A673 (cell line): ENCODE measurements at regions not wholly inside any gene's neighbourhood (a gene's known extent, or its start where the extent isn't known, plus 50 kb on each side); places are given as distances from the start of the nearest gene placed in this dataset.
"Not testable (repeated sequence)": the region's sequence is repeated elsewhere in the genome, so short reads cannot be mapped to it uniquely, and the experiment has no call there.

Experiments used
- BruUV-seq: library from RNA; stranded (reverse); fragments of 400-500 nt; replicated peaks from 2 replicates; lab custom pipeline; 2021; lab: Mats Ljungman, UMichigan
- CTCF ChIA-PET: fragments of 300-600 bp; sonication (Branson Sonifier 250); formaldehyde crosslinking; loops from one replicate; lab custom pipeline; 2022; ENCODE audit warnings: antibody characterized with exemption; lab: Charles Lee
- POLR2A ChIA-PET: fragments of 300-600 bp; sonication (Branson Sonifier 250); formaldehyde crosslinking; loops from one replicate; lab custom pipeline; 2022; ENCODE audit warnings: antibody characterized with exemption; ENCODE audit not compliant: low non-redundant PET; lab: Charles Lee
- DNase-seq: peaks from one replicate; pipeline ENCODE4 v3.0.0-alpha.2; 2015; ENCODE audit warnings: low spot score
- H3K27ac ChIP-seq: fragments of 200-600 bp; sonication (generic); 2 replicates; pipeline ENCODE4 v1.5.1; 2016; ENCODE audit warnings: mixed run types, low read depth, mild to moderate bottlenecking, mixed read lengths, antibody characterized with exemption, low read length; ENCODE audit not compliant: poor library complexity, severe bottlenecking
- H3K27me3 ChIP-seq: fragments of 200-600 bp; sonication (generic); replicated peaks from 2 replicates; pipeline ENCODE4 v1.6.1; 2017; ENCODE audit warnings: mixed run types, low read depth, mild to moderate bottlenecking, mixed read lengths, antibody characterized with exemption, low read length; ENCODE audit not compliant: insufficient read depth, poor library complexity
- H3K36me3 ChIP-seq: fragments of 200-600 bp; sonication (generic); 2 replicates; pipeline ENCODE4 v1.6.1; 2016; ENCODE audit warnings: mixed run types, mild to moderate bottlenecking, mixed read lengths, antibody characterized with exemption, low read length; ENCODE audit not compliant: insufficient read depth, poor library complexity, severe bottlenecking
- H3K4me1 ChIP-seq: fragments of 200-600 bp; sonication (generic); 2 replicates; pipeline ENCODE4 v1.6.1; 2017; ENCODE audit warnings: mixed run types, mild to moderate bottlenecking, mixed read lengths, antibody characterized with exemption, low read length; ENCODE audit not compliant: insufficient read depth, poor library complexity, severe bottlenecking
- H3K4me3 ChIP-seq: fragments of 200-600 bp; sonication (generic); 2 replicates; pipeline ENCODE4 v1.5.1; 2016; ENCODE audit warnings: low read depth, mixed run types, mild to moderate bottlenecking, mixed read lengths, low read length; ENCODE audit not compliant: poor library complexity, severe bottlenecking
- H3K9me3 ChIP-seq: fragments of 200-600 bp; sonication (generic); 2 replicates; pipeline ENCODE4 v1.6.1; 2016; ENCODE audit warnings: mixed run types, low read depth, mild to moderate bottlenecking, mixed read lengths, antibody characterized with exemption, low read length; ENCODE audit not compliant: poor library complexity, severe bottlenecking
- EZH2 ChIP-seq: fragments of 200-600 bp; sonication (generic); IDR thresholded peaks from 2 replicates; pipeline ENCODE4 v1.6.1; 2017; ENCODE audit warnings: borderline replicate concordance, low read depth, mild to moderate bottlenecking, mixed read lengths, antibody characterized with exemption, low read length; ENCODE audit not compliant: poor library complexity, severe bottlenecking
- intact Hi-C: fragments of 100-400 bp; cut with micrococcal nuclease; formaldehyde crosslinking; loops from one replicate; pipeline ENCODE4 v1.10.0; 2022; ENCODE audit not compliant: unreplicated experiment
- TF ChIP-seq, protein P1 (sequence below): fragments of 300-800, 200-600 bp; sonication (generic); conservative IDR thresholded peaks from 2 replicates; pipeline ENCODE4 v1.5.1; 2017; ENCODE audit warnings: low read depth, mild to moderate bottlenecking, antibody characterized with exemption, low read length, moderate library complexity, mixed read lengths

GRCh38 chr7:93711926-93712325 lies 137.4 kb upstream of the CALCR start:
- ChIA-PET CTCF (no interaction called here), POLR2A (no interaction called here)
- Histone ChIP-seq H3K4me1 (no peaks in the 10 kb centered on the region), H3K27me3 (peaks cover 5% of the 10 kb centered on the region), H3K27ac (no peak overlapping the region), H3K36me3 (no peaks in the 10 kb centered on the region), H3K9me3 (no peaks in the 10 kb centered on the region), H3K4me3 (no peak overlapping the region)
- BruUV-seq = no TSS peak
- intact Hi-C loops = loop anchor here (5.0 to 10.0 kb wide), 2 partner anchors 565 to 683 kb away; partner anchors contain the start of gene COL1A2
- DNase-seq = no peak
- TF ChIP-seq EZH2 = no peak
- TF ChIP-seq, protein P1, sequence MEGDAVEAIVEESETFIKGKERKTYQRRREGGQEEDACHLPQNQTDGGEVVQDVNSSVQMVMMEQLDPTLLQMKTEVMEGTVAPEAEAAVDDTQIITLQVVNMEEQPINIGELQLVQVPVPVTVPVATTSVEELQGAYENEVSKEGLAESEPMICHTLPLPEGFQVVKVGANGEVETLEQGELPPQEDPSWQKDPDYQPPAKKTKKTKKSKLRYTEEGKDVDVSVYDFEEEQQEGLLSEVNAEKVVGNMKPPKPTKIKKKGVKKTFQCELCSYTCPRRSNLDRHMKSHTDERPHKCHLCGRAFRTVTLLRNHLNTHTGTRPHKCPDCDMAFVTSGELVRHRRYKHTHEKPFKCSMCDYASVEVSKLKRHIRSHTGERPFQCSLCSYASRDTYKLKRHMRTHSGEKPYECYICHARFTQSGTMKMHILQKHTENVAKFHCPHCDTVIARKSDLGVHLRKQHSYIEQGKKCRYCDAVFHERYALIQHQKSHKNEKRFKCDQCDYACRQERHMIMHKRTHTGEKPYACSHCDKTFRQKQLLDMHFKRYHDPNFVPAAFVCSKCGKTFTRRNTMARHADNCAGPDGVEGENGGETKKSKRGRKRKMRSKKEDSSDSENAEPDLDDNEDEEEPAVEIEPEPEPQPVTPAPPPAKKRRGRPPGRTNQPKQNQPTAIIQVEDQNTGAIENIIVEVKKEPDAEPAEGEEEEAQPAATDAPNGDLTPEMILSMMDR = no peak

DNA sequence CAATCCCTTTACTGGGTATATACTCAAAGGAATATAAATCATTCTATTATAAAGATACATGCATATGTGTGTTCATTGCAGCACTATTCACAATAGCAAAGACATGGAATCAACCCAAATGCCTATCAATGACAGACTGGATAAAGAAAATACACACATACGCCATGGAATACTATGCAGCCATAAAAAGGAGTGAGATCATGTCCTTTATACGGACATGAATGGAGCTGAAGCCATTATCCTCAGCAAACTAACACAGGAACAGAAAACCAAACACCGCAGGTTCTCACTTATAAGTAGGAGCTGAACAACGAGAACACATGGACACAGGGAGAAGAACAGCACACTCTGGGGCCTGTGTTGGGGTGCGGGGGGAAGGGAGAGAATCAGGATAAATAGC lies 133.7 kb upstream of the CALCR start:
- H3K4me1 ChIP-seq, H3K4me3 ChIP-seq, H3K9me3 ChIP-seq, POLR2A ChIA-PET, H3K36me3 ChIP-seq, CTCF ChIA-PET, DNase-seq, H3K27ac ChIP-seq, BruUV-seq, intact Hi-C loops: not testable (repeated sequence)
- H3K27me3 ChIP-seq = peaks cover 11% of the 10 kb centered on the region

GRCh38 chr7:93707249-93707648 lies 132.7 kb upstream of the CALCR start:
- POLR2A ChIA-PET = no interaction called here

GRCh38 chr7:93706162-93706561 lies 131.6 kb upstream of the CALCR start:
- H3K27ac ChIP-seq, intact Hi-C loops, DNase-seq, H3K36me3 ChIP-seq, H3K4me1 ChIP-seq, H3K27me3 ChIP-seq, POLR2A ChIA-PET, H3K9me3 ChIP-seq, H3K4me3 ChIP-seq, BruUV-seq, CTCF ChIA-PET: not testable (repeated sequence)

More at GRCh38 chr7:93707249-93707648, 132.7 kb upstream of the CALCR start:
- CTCF ChIA-PET = no interaction called here
- H3K36me3 ChIP-seq = no peaks in the 10 kb centered on the region
- no peak for DNase-seq
- no TSS peak for BruUV-seq
- H3K27ac ChIP-seq = no peak overlapping the region
- H3K27me3 ChIP-seq = peaks cover 9% of the 10 kb centered on the region
- TF ChIP-seq, protein P1 = no peak
- TF ChIP-seq EZH2 = no peak
- no peak overlapping the region for H3K4me3 ChIP-seq
- H3K9me3 ChIP-seq = no peaks in the 10 kb centered on the region
- no peaks in the 10 kb centered on the region for H3K4me1 ChIP-seq
- intact Hi-C loops = no loop called here
